ENCODE measurements at regions not wholly inside any gene's neighbourhood (a gene's known extent, or its start where the extent isn't known, plus 50 kb on each side); places are given as distances from the start of the nearest gene placed in this dataset.

DNA sequence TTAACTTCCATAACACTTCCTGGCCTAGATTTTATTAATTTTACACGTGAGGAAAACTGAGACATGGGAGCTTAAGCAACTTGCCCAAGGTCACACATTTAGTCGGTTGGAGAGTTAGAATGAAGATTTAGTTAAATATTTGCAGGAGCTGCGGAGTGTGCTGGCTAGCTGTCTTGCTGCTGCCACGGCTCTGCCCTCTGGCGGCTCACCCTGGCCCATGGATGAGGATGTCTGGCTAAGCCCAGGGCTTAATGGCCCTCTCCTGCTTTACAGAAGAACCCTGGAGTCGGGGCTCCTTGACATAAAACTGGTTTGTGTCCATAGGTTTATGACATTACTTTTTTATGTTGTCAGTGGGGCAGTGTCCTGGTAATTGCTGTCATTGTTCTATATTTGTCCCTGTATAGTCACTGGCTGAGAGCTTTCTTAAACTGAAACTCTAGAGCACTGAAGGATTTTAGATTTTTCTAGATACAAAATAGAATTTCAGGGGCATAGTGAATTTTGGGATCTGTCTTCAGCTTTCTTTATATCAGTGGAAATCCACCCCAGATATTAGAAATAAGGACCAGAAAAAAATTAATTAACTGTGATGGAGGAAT is 88.9 kb upstream of the WLS start:
- H3K14ac ChIP-seq (ENCODE audit: insufficient read length) = no peak overlapping the region
- no peak overlapping the region for H3K18ac ChIP-seq (ENCODE audit: extremely low read depth, low read length)
- no peak overlapping the region for H4K91ac ChIP-seq (replicated peaks; ENCODE audit: insufficient read length, low read length)
- TF ChIP-seq TEAD4 (IDR thresholded peaks at IDR 0.05; ENCODE audit: low read depth, low read length) (no peak), USF2 (IDR thresholded peaks at IDR 0.05; ENCODE audit: low read length) (no peak), RAD21 (IDR thresholded peaks at IDR 0.05 in 1 of 2, conservative IDR thresholded peaks at IDR 0.05 in 1 of 2; ENCODE audit: low read depth in 2 of 2, low read length in 2 of 2) (peak; percentile 79 to 82), GTF2F1 (IDR thresholded peaks at IDR 0.05; ENCODE audit: borderline replicate concordance, low read depth, low read length) (no peak), SUZ12 (IDR thresholded peaks at IDR 0.05; ENCODE audit: low read length) (no peak), RFX5 (IDR thresholded peaks at IDR 0.05; ENCODE audit: borderline replicate concordance, low read depth, low read length) (no peak)
- TF ChIP-seq, protein P1, sequence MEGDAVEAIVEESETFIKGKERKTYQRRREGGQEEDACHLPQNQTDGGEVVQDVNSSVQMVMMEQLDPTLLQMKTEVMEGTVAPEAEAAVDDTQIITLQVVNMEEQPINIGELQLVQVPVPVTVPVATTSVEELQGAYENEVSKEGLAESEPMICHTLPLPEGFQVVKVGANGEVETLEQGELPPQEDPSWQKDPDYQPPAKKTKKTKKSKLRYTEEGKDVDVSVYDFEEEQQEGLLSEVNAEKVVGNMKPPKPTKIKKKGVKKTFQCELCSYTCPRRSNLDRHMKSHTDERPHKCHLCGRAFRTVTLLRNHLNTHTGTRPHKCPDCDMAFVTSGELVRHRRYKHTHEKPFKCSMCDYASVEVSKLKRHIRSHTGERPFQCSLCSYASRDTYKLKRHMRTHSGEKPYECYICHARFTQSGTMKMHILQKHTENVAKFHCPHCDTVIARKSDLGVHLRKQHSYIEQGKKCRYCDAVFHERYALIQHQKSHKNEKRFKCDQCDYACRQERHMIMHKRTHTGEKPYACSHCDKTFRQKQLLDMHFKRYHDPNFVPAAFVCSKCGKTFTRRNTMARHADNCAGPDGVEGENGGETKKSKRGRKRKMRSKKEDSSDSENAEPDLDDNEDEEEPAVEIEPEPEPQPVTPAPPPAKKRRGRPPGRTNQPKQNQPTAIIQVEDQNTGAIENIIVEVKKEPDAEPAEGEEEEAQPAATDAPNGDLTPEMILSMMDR (IDR thresholded peaks at IDR 0.05; ENCODE audit: control extremely low read depth in 1 of 3, insufficient read depth in 1 of 3, low read depth in 1 of 3, low read length in 3 of 3) = peak; percentile 72 to 85 (median 78)
- H2BK20ac ChIP-seq (ENCODE audit: low read length) = no peak overlapping the region
- H3K36me3 ChIP-seq (ENCODE audit: control insufficient read depth in 2 of 4, insufficient read depth in 4 of 4, low read length in 3 of 4) = no peaks in the 10 kb centered on the region
- H3K9ac ChIP-seq (replicated peaks in 1 of 4; ENCODE audit: extremely low read depth in 1 of 4, low read depth in 3 of 4, low read length in 3 of 4) = no peak overlapping the region
- no peaks in the 10 kb centered on the region for H3K9me3 ChIP-seq (ENCODE audit: insufficient read depth in 2 of 2, low read depth in 1 of 2, low read length in 1 of 2)
- no peak overlapping the region for H3K23ac ChIP-seq (ENCODE audit: insufficient read length)
- H3K27me3 ChIP-seq (replicated peaks in 1 of 4; ENCODE audit: control insufficient read depth in 3 of 4, extremely low read depth in 1 of 4, insufficient read depth in 3 of 4, low read length in 3 of 4) = no peaks in the 10 kb centered on the region; a peak in 1 of 7 replicates
- H3K4me2 ChIP-seq (ENCODE audit: insufficient read depth in 1 of 2, low read depth in 2 of 2, low read length in 2 of 2) = no peak overlapping the region
- DNase-seq (ENCODE audit: low read depth in 1 of 2, low spot score in 2 of 2) (peak; percentile 23 to 56), FAIRE-seq (no peak)
- 33% methylated on average over 6 of the region's 6 CpGs; no CpG with 5 or more reads in 1 of the 2 experiments for WGBS, 2 experiments (ENCODE audit: extremely low coverage in 1 of 2, insufficient coverage in 1 of 2, insufficient read length in 1 of 2, insufficient replicate concordance in 2 of 2, low coverage in 1 of 2, low lambda C conversion rate in 2 of 2, missing lambda C conversion rate in 1 of 2)
- H3K79me2 ChIP-seq (ENCODE audit: control insufficient read depth in 1 of 2, insufficient read depth in 2 of 2, low read length in 2 of 2) = no peaks in the 10 kb centered on the region
- H3K4me3 ChIP-seq (ENCODE audit: extremely low read depth in 1 of 4, insufficient read depth in 2 of 4, low read depth in 3 of 4, low read length in 4 of 4) = no peak overlapping the region
- H3K23me2 ChIP-seq (ENCODE audit: low read depth, low read length) = no peaks in the 10 kb centered on the region
- H3K79me1 ChIP-seq (ENCODE audit: low read depth, low read length) = no peaks in the 10 kb centered on the region
- no peak overlapping the region for H2AFZ ChIP-seq (ENCODE audit: low read length)
- no peak overlapping the region for H2BK5ac ChIP-seq (ENCODE audit: low read depth, low read length)
- H3K4ac ChIP-seq (replicated peaks; ENCODE audit: insufficient read length, low read depth, low read length) = no peak overlapping the region
- ChIA-PET POLR2A (ENCODE audit: partially characterized antibody) (interaction anchor here (0.6 to 1.5 kb wide), 3 partner anchors 44 to 91 kb away, joined by 3 read pairs; partner anchors contain the start of gene WLS), CTCF (ENCODE audit: partially characterized antibody) (interaction anchor here (0.6 to 10.3 kb wide), 35 partner anchors 10 to 789 kb away, joined by 3 to 154 read pairs (median 4); partner anchors contain the start of gene WLS)
- H3K27ac ChIP-seq (ENCODE audit: low read depth, low read length) = no peak overlapping the region
- peaks cover 0 to 5% (median 0%) of the 10 kb centered on the region in 4 experiments; a peak in 1 of 7 replicates for H3K4me1 ChIP-seq (replicated peaks in 1 of 4; ENCODE audit: control insufficient read depth in 3 of 4, insufficient read depth in 4 of 4, low read length in 3 of 4)
- H3K56ac ChIP-seq (replicated peaks; ENCODE audit: insufficient read length, low read depth, low read length) = no peak overlapping the region
- no peak overlapping the region for H4K5ac ChIP-seq (ENCODE audit: insufficient read length, low read depth, low read length)
- H2BK12ac ChIP-seq (ENCODE audit: low read depth, low read length) = no peak overlapping the region
- H2BK15ac ChIP-seq (ENCODE audit: low read length) = no peak overlapping the region
- H4K20me1 ChIP-seq (replicated peaks in 1 of 2; ENCODE audit: control insufficient read depth in 1 of 2, insufficient read depth in 2 of 2, low read length in 2 of 2) = peaks cover 0 to 2% of the 10 kb centered on the region in 2 experiments
- no peak overlapping the region for H2AK5ac ChIP-seq (ENCODE audit: low read depth, low read length)
- no peak overlapping the region for H2BK120ac ChIP-seq (replicated peaks; ENCODE audit: low read depth, low read length)
- no peak overlapping the region for H4K8ac ChIP-seq (ENCODE audit: extremely low read depth, insufficient read depth, low read length)
